MM.1S (cell line): ENCODE measurements at regions not wholly inside any gene's neighbourhood (a gene's known extent, or its start where the extent isn't known, plus 50 kb on each side); places are given as distances from the start of the nearest gene placed in this dataset.

Experiments used
- DNase-seq: peaks from one replicate; pipeline ENCODE4 v3.0.0-alpha.2; 2015
- H2AFZ ChIP-seq: fragments of 300-600 bp; sonication (generic); 2 replicates; pipeline ENCODE4 v1.6.0; 2016; ENCODE audit warnings: antibody characterized with exemption, low read length
- H3F3A ChIP-seq: fragments of 300-600 bp; sonication (generic); 2 replicates; pipeline ENCODE4 v1.6.1; 2016; ENCODE audit warnings: mild to moderate bottlenecking, antibody characterized with exemption, low read length, moderate library complexity, mixed read lengths; ENCODE audit not compliant: insufficient read depth
- H3K27ac ChIP-seq: fragments of 300-600 bp; sonication (generic); 2 replicates; pipeline ENCODE4 v1.5.1; 2016; ENCODE audit warnings: mild to moderate bottlenecking, low read length
- H3K27me3 ChIP-seq: fragments of 300-600 bp; sonication (generic); replicated peaks from 2 replicates; pipeline ENCODE4 v1.6.0; 2016; ENCODE audit warnings: low read length; ENCODE audit not compliant: insufficient read depth
- H3K36me3 ChIP-seq: fragments of 300-600 bp; sonication (generic); replicated peaks from 2 replicates; pipeline ENCODE4 v1.6.1; 2016; ENCODE audit warnings: mild to moderate bottlenecking, low read length, mixed read lengths; ENCODE audit not compliant: insufficient read depth
- H3K4me1 ChIP-seq: fragments of 300-600 bp; sonication (generic); 2 replicates; pipeline ENCODE4 v1.6.1; 2016; ENCODE audit warnings: low read length, mixed read lengths
- H3K4me2 ChIP-seq: fragments of 300-600 bp; sonication (generic); 2 replicates; pipeline ENCODE4 v1.6.0; 2016; ENCODE audit warnings: low read depth, low read length
- H3K4me3 ChIP-seq: fragments of 300-600 bp; sonication (generic); 2 replicates; pipeline ENCODE4 v1.5.1; 2016; ENCODE audit warnings: low read length, mixed read lengths
- H3K79me2 ChIP-seq: fragments of 300-600 bp; sonication (generic); 2 replicates; pipeline ENCODE4 v1.6.1; 2016; ENCODE audit warnings: mixed run types, low read length, mixed read lengths
- H3K9ac ChIP-seq: fragments of 300-600 bp; sonication (generic); 2 replicates; pipeline ENCODE4 v1.6.1; 2016; ENCODE audit warnings: low read length, mixed read lengths
- H3K9me2 ChIP-seq: fragments of 300-600 bp; sonication (generic); replicated peaks from 2 replicates; pipeline ENCODE4 v1.6.1; 2016; ENCODE audit warnings: mild to moderate bottlenecking, low read length, mixed read lengths; ENCODE audit not compliant: insufficient read depth
- H3K9me3 ChIP-seq: fragments of 300-600 bp; sonication (generic); replicated peaks from 2 replicates; pipeline ENCODE4 v1.6.1; 2016; ENCODE audit warnings: mild to moderate bottlenecking, low read length, mixed read lengths; ENCODE audit not compliant: insufficient read depth
- H4K20me1 ChIP-seq: fragments of 300-600 bp; sonication (generic); 2 replicates; pipeline ENCODE4 v1.6.1; 2016; ENCODE audit warnings: mild to moderate bottlenecking, low read length, moderate library complexity, mixed read lengths; ENCODE audit not compliant: insufficient read depth
- CTCF ChIP-seq: fragments of 300-600 bp; sonication (generic); IDR thresholded peaks from 2 replicates; pipeline ENCODE4 v1.5.1; 2016; ENCODE audit warnings: antibody characterized with exemption, low read length, mixed read lengths
- EZH2 ChIP-seq: fragments of 300-600 bp; sonication (generic); optimal IDR thresholded peaks from 2 replicates; pipeline ENCODE3; 2017; ENCODE audit warnings: low read depth, mild to moderate bottlenecking, antibody characterized with exemption, low read length, mixed read lengths
- EZH2phosphoT487 ChIP-seq: fragments of 300-600 bp; sonication (generic); IDR thresholded peaks from 2 replicates; pipeline ENCODE4 v1.6.1; 2018; ENCODE audit warnings: antibody characterized with exemption, low read length

- Histone ChIP-seq H2AFZ (no peak overlapping the region), H3K4me2 (no peak overlapping the region), H3K9me3 (no peaks in the 10 kb centered on the region), H3K9ac (no peak overlapping the region), H3K4me1 (0 out of 2 replicates have a peak, but pooled peaks cover 3% of the 10 kb centered on the region), H3K4me3 (no peak overlapping the region), H3K27ac (no peak overlapping the region), H3K9me2 (no peaks in the 10 kb centered on the region), H4K20me1 (no peaks in the 10 kb centered on the region), H3K79me2 (no peaks in the 10 kb centered on the region), H3K27me3 (no peaks in the 10 kb centered on the region), H3F3A (no peaks in the 10 kb centered on the region), H3K36me3 (no peaks in the 10 kb centered on the region)
- TF ChIP-seq EZH2phosphoT487 (no peak), CTCF (no peak), EZH2 (no peak)
- DNase-seq: no peak
Observed at GRCh38 chr4:140239311-140239710, 85.3 kb upstream of the MAML3 start.

DNA sequence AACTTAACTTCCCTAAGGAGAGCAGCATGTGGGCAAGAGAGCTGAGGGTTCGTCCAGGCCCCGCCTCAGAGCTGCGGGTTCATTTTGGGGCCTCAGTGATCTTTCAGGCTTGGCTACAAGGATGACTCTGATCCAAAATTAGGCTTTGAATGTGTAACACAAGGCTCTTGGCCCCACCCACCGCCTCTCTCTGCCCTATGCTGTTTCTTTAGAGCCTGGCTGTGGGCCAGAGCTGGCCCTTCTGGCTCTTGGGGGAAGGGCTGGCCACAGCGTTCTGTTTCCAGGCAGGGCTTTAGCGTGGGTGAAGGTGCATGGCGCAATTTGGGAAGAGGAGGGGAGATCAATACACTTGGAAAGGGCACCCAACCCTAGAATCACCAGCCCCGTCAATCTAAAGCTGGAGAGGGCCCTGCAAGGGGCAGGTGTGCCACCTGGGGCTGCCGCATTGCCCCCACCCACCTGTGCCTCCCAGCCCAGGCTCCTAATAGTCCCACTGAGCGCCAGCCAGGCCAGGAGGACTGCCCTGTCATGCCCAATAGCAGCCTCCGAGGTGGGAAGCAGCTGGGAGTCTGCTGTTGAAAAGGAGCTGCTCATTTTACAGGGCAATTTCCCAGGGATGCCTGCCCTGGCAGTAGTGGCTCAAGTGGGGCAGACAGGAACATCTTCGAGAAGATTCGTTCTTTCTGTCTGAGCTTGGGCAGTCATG lies 84.5 kb upstream of the MAML3 start:
- no peaks in the 10 kb centered on the region for H4K20me1 ChIP-seq
- 0 out of 2 replicates have a peak, but pooled peaks cover 1% of the 10 kb centered on the region for H3K4me1 ChIP-seq
- no peaks in the 10 kb centered on the region for H3K9me3 ChIP-seq
- no peaks in the 10 kb centered on the region for H3K27me3 ChIP-seq
- no peaks in the 10 kb centered on the region for H3K9me2 ChIP-seq
- no peaks in the 10 kb centered on the region for H3K36me3 ChIP-seq
- TF ChIP-seq CTCF: no peak
- no peak for TF ChIP-seq EZH2
- no peak for TF ChIP-seq EZH2phosphoT487
- H3F3A ChIP-seq: no peaks in the 10 kb centered on the region
- H3K4me3 ChIP-seq: no peak overlapping the region
- no peak overlapping the region for H3K4me2 ChIP-seq
- H2AFZ ChIP-seq: no peak overlapping the region
- no peak for DNase-seq
- no peaks in the 10 kb centered on the region for H3K79me2 ChIP-seq
- no peak overlapping the region for H3K27ac ChIP-seq
- H3K9ac ChIP-seq: no peak overlapping the region

DNA sequence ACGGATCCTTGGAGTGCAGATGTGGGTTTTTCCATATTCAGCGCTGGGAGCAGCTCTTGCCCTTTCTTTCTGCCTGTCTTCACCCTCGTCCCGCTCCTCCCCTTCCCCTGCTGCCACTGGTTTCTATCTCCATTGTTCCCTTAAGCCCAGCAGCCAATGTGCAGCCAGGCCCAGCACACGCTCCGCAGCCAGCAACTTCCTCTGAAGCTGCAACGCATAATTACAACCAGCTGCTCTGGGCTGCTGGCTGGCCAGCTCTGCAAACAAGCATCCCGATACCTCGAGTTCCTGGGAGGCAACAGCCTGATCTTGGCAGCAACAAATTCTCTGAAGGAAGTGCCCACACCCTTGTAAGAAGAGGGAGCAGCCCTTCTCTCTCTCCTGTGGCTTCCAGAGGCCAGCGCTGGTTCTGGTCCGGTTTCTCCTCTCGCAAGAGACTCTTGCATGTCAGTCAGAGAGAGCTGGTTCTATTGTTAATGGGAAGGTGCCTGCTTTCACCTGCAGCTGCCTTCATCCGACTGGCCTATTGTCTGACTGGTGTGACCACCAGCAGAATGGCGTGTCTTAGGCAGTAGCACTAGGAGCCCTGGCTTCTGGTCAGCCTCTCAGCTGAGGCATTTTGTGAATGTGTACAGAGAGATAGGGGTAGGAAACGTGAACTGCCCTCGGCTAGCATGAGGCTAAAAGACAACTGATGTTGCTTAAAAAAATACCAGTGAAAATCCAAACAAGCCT lies 83.8 kb upstream of the MAML3 start:
- no peak overlapping the region for H3K27ac ChIP-seq
- no peaks in the 10 kb centered on the region for H3K9me3 ChIP-seq
- H3F3A ChIP-seq: no peaks in the 10 kb centered on the region
- TF ChIP-seq EZH2: no peak
- TF ChIP-seq EZH2phosphoT487: no peak
- no peak for TF ChIP-seq CTCF
- no peak overlapping the region for H3K4me2 ChIP-seq
- H4K20me1 ChIP-seq: no peaks in the 10 kb centered on the region
- H3K9ac ChIP-seq: no peak overlapping the region
- DNase-seq: no peak
- no peaks in the 10 kb centered on the region for H3K4me1 ChIP-seq
- no peaks in the 10 kb centered on the region for H3K36me3 ChIP-seq
- no peaks in the 10 kb centered on the region for H3K79me2 ChIP-seq
- H3K4me3 ChIP-seq: no peak overlapping the region
- no peaks in the 10 kb centered on the region for H3K27me3 ChIP-seq
- no peaks in the 10 kb centered on the region for H3K9me2 ChIP-seq
- H2AFZ ChIP-seq: no peak overlapping the region
